Loucy (cell line): ENCODE measurements at regions not wholly inside any gene's neighbourhood (a gene's known extent, or its start where the extent isn't known, plus 50 kb on each side); places are given as distances from the start of the nearest gene placed in this dataset.

Source experiments
- CTCF ChIP-seq: fragments of 200-600 bp; sonication (generic); conservative IDR thresholded peaks from 2 replicates; pipeline ENCODE4 v1.5.1; 2014; ENCODE audit warnings: mild to moderate bottlenecking, antibody characterized with exemption, low read length
- EZH2phosphoT487 ChIP-seq: fragments of 200-600 bp; IDR thresholded peaks from 2 replicates; pipeline ENCODE4 v1.6.1; 2018; ENCODE audit warnings: antibody characterized with exemption, mild to moderate bottlenecking, moderate library complexity, borderline replicate concordance

GRCh38 chr3:18121020-18121419 lies 304.1 kb downstream of the SATB1 start:
- TF ChIP-seq CTCF: no peak
- TF ChIP-seq EZH2phosphoT487: no peak
